ENCODE measurements at regions not wholly inside any gene's neighbourhood (a gene's known extent, or its start where the extent isn't known, plus 50 kb on each side); places are given as distances from the start of the nearest gene placed in this dataset.
"Not testable (repeated sequence)": the region's sequence is repeated elsewhere in the genome, so short reads cannot be mapped to it uniquely, and the experiment has no call there.

DNA sequence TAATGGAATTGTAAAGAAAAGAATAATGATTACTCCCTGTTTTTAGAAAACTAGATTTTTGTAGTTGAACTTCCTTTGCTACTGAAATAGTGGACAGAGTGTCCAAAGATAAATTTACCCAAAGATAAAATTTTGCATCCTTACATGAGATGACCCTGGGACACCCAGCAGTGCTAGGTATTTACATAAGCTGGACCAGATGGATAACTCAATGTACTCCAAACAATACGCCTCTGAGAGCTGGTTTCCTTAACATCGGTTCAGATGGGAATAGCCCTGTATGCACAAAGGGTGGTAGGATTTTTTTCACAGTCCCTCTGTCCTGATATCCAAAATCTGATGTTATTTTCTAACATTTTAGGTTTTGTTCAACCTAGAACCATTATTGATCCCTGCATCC, 432.1 kb upstream of the ID2 start:
- intact Hi-C loops (cut with DNase I), result no loop called here
- DNase-seq (no peak), FAIRE-seq (no peak), ATAC-seq (no peak)
- H3K36me3 ChIP-seq, result no peaks in the 10 kb centered on the region
- WGBS, 2 donors, result 83 to 85% methylated on average over 2 of the region's 2 CpGs
- H3K4me1 ChIP-seq, result no peaks in the 10 kb centered on the region
- no peak overlapping the region for H3K27ac ChIP-seq
- TF ChIP-seq, protein P1, sequence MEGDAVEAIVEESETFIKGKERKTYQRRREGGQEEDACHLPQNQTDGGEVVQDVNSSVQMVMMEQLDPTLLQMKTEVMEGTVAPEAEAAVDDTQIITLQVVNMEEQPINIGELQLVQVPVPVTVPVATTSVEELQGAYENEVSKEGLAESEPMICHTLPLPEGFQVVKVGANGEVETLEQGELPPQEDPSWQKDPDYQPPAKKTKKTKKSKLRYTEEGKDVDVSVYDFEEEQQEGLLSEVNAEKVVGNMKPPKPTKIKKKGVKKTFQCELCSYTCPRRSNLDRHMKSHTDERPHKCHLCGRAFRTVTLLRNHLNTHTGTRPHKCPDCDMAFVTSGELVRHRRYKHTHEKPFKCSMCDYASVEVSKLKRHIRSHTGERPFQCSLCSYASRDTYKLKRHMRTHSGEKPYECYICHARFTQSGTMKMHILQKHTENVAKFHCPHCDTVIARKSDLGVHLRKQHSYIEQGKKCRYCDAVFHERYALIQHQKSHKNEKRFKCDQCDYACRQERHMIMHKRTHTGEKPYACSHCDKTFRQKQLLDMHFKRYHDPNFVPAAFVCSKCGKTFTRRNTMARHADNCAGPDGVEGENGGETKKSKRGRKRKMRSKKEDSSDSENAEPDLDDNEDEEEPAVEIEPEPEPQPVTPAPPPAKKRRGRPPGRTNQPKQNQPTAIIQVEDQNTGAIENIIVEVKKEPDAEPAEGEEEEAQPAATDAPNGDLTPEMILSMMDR (IDR thresholded peaks at IDR 0.05), result no peak
- no peak overlapping the region for H3K4me3 ChIP-seq
- H3K27me3 ChIP-seq, result no peaks in the 10 kb centered on the region
- no peaks in the 10 kb centered on the region for H3K9me3 ChIP-seq

DNA sequence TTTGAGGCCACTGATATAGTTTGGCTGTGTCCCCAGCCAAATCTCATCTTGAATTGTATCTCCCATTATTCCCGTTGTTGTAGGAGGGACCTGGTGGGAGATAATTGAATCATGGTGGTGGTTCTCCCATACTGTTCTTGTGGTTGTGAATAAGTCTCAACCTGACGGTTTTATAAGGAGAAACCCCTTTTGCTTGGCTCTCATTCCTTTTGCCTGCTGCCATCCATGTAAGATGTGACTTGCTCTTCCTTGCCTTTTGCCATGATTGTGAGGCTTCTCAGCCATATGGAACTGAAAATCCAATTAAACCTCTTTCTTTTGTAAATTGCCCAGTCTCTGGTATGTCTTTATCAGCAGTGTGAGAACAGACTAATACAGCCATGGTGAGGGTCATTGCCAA, 431.6 kb upstream of the ID2 start:
- intact Hi-C loops (cut with DNase I); DNase-seq; H3K4me3 ChIP-seq; H3K4me1 ChIP-seq; H3K36me3 ChIP-seq; H3K27ac ChIP-seq; FAIRE-seq; ATAC-seq; H3K9me3 ChIP-seq; H3K27me3 ChIP-seq: not testable (repeated sequence)
- 77 to 92% methylated on average over 2 of the region's 2 CpGs for WGBS, 2 donors

DNA sequence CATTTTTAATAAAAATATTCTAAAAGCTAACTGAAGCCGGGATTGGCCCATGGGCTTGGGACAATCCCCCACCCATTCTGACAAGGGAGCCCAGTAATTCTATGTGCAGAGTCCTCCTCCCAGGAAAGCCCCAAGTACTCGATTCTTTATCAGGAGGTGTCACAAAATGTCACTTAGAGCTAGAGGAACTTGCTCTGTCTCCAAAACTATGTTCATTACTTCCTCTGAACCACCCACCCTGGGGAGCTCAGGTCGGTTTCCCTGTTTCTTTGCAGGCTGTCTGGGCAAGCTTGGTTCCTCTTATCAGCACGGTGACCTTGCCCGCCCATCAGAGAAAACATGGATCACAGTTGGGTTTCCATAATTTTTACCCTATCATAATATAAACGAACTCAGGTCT, 430.6 kb upstream of the ID2 start:
- peak in 1 of 4 donors; percentile 28 for ATAC-seq

DNA sequence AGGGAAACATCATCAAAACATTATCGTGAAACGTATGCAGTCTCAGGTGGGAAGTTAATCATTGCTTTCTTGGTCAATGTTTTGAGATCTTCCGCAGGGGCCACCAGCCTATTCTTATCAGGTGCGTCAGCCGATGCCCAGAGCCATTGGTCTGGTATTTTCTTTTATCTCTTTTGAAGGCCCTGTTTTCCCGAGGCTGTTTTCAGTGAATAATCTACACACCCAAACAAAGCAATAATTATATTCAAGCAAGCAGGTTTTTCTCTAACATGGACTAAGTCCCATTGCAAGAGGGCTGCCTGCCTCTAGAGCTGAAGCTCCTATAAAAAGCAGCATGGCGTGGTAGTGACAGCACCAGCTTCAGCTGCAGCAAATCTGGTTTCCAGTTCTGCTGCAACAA, 430.0 kb upstream of the ID2 start:
- Histone ChIP-seq H3K4me1 (no peaks in the 10 kb centered on the region), H3K27ac (no peak overlapping the region), H3K4me3 (no peak overlapping the region), H3K36me3 (no peaks in the 10 kb centered on the region), H3K9me3 (no peaks in the 10 kb centered on the region), H3K27me3 (no peaks in the 10 kb centered on the region)
- TF ChIP-seq, protein P1 (IDR thresholded peaks at IDR 0.05), result no peak
- DNase-seq (no peak), ATAC-seq (no peak), FAIRE-seq (no peak)
- 52 to 57% methylated on average over 7 of the region's 7 CpGs for WGBS, 2 donors
- intact Hi-C loops (cut with DNase I), result no loop called here

More for the DNA sequence above, 430.6 kb upstream of the ID2 start:
- DNase-seq (no peak), FAIRE-seq (no peak)
- TF ChIP-seq, protein P1 (IDR thresholded peaks at IDR 0.05), result no peak
- Histone ChIP-seq H3K9me3 (no peaks in the 10 kb centered on the region), H3K27ac (no peak overlapping the region), H3K4me3 (no peak overlapping the region), H3K4me1 (no peaks in the 10 kb centered on the region), H3K27me3 (no peaks in the 10 kb centered on the region), H3K36me3 (no peaks in the 10 kb centered on the region)
- intact Hi-C loops (cut with DNase I), result no loop called here
- WGBS, 2 donors, result 46 to 54% methylated on average over 6 of the region's 6 CpGs

DNA sequence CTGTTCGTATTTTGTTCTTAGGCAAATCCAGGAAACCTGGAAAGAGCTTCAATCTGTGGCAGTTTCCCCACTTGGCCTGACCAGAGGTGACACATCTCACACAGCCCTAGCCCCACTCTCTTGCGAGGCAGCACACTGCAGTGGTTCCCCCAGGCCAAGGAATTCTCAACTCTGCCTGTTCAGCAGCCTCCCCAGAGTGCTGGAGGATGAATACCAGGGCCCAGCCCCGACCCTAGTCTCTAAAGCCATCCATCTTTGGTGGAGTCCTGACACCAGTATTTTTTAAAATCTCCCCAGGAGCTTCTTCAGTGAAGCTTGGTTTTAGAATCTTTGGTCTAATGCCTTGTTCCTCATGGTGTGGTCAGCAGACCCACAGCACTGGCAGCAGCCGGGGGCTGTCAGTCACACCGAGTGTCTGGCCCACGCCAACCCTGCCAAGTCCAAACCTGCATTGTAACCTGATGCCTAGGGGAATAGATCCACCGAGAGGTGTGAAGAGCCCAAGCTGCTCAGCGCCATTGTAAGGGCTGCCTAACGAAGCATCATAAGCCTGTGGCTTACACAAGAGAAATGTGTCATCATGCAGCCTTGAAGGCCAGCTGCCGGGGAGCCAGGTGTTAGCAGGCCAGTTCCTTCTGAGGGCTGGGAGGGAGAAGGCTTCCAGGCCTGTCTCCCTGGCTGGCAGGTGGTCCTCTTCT, 428.7 kb upstream of the ID2 start:
- no peak overlapping the region for H3K4me3 ChIP-seq
- no peak for ATAC-seq
- 80 to 84% methylated on average over 10 of the region's 10 CpGs for WGBS, 2 donors
- no peaks in the 10 kb centered on the region for H3K4me1 ChIP-seq
- H3K9me3 ChIP-seq, result no peaks in the 10 kb centered on the region
- no peak for FAIRE-seq
- TF ChIP-seq, protein P1 (IDR thresholded peaks at IDR 0.05), result no peak
- no peak overlapping the region for H3K27ac ChIP-seq
- intact Hi-C loops (cut with DNase I), result no loop called here
- H3K36me3 ChIP-seq, result no peaks in the 10 kb centered on the region
- no peaks in the 10 kb centered on the region for H3K27me3 ChIP-seq
- no peak for DNase-seq
